Rectal smooth muscle tissue (tissue), 1 donor: ENCODE measurements at regions not wholly inside any gene's neighbourhood (a gene's known extent, or its start where the extent isn't known, plus 50 kb on each side); places are given as distances from the start of the nearest gene placed in this dataset.

Experiments used
- H3K27ac ChIP-seq: one replicate; pipeline ENCODE4 v1.7.0; 2013; ENCODE audit warnings: low read depth, low read length, inconsistent platforms
- H3K27me3 ChIP-seq: one replicate; pipeline ENCODE4 v1.7.0; 2013; ENCODE audit warnings: low read length; ENCODE audit not compliant: control insufficient read depth, insufficient read depth
- H3K36me3 ChIP-seq: one replicate; pipeline ENCODE4 v1.7.0; 2013; ENCODE audit warnings: low read length; ENCODE audit not compliant: control insufficient read depth, insufficient read depth
- H3K4me1 ChIP-seq: one replicate; pipeline ENCODE4 v1.7.0; 2013; ENCODE audit warnings: low read length; ENCODE audit not compliant: control insufficient read depth, insufficient read depth
- H3K4me3 ChIP-seq: one replicate; pipeline ENCODE4 v1.7.0; 2013; ENCODE audit warnings: low read length
- H3K9ac ChIP-seq: one replicate; pipeline ENCODE4 v1.7.0; 2013; ENCODE audit warnings: low read length

DNA sequence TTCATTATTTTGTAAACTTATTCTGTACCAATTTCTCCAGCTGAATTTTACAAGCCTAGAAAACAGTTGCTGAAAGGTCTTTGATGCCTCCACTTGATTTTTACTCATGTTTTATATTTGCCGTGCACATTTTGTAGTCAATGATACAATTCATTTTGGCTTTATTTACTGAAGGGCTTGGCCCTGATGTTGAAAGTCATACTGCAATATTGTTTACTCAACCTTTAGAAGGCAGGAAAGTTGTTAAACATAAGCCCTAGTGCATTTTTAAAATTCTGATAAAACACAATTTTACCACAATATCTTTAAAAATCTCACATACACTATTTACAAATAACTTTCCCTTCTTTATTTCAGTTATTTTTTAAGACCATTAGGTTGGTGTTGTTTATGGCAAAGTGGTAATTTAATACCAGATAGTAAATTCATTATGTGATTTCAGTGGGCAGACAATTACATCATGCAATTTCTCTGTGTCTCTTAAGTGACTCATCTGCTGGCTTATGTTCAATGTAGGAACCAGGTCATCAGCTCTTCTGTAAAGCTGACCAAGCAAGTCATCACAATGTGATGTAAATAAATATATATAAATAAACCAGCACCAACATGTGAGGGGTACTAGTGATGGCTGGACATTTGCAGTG lies 121.1 kb upstream of the SLC35B3 start:
- Histone ChIP-seq H3K27me3 (no peaks in the 10 kb centered on the region), H3K4me3 (no peak overlapping the region), H3K4me1 (no peaks in the 10 kb centered on the region), H3K27ac (no peak overlapping the region), H3K36me3 (no peaks in the 10 kb centered on the region), H3K9ac (no peak overlapping the region)

DNA sequence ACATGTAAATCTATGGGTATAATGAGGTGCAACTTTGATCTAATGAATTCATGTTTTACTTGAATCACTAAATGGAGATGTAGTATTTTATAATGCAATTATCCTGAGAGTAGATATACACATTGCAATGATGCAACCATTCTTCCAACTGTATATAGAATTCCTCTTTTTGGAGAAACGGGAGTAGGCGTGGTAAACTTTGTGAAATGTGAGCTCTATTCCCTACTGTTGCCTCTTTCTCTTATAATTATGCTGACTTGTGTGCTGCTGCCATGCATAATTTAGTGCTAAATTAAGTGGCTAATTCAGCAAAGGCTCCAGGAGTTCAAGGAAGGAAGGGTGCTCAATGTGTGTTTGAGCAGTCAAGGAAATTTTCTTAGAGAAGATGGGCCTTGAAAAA lies 116.6 kb upstream of the SLC35B3 start:
- H3K9ac ChIP-seq: no peak overlapping the region
- H3K27me3 ChIP-seq: no peaks in the 10 kb centered on the region
- no peaks in the 10 kb centered on the region for H3K4me1 ChIP-seq
- no peak overlapping the region for H3K27ac ChIP-seq
- no peak overlapping the region for H3K4me3 ChIP-seq
- H3K36me3 ChIP-seq: no peaks in the 10 kb centered on the region

DNA sequence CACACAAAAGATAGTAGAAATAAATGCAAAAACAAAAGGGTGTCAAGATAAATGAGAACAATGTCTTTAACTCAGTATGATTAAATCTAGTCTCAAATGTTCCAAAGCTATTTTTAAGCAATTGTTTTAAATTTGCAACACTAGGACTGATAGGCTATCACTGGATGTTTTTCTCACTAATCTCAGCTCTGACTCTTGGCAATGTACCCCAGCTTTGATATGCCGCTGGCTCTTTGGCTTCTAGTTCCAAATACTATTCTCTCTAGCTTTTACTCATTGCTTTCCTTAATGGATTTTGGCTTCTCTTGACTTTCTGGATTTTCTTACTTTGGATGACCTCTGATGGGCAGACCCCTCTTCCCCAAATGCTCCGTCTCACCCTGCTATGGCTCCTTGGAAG lies 116.0 kb upstream of the SLC35B3 start:
- no peak overlapping the region for H3K9ac ChIP-seq
- no peaks in the 10 kb centered on the region for H3K4me1 ChIP-seq
- no peaks in the 10 kb centered on the region for H3K27me3 ChIP-seq
- no peak overlapping the region for H3K4me3 ChIP-seq
- no peak overlapping the region for H3K27ac ChIP-seq
- no peaks in the 10 kb centered on the region for H3K36me3 ChIP-seq

DNA sequence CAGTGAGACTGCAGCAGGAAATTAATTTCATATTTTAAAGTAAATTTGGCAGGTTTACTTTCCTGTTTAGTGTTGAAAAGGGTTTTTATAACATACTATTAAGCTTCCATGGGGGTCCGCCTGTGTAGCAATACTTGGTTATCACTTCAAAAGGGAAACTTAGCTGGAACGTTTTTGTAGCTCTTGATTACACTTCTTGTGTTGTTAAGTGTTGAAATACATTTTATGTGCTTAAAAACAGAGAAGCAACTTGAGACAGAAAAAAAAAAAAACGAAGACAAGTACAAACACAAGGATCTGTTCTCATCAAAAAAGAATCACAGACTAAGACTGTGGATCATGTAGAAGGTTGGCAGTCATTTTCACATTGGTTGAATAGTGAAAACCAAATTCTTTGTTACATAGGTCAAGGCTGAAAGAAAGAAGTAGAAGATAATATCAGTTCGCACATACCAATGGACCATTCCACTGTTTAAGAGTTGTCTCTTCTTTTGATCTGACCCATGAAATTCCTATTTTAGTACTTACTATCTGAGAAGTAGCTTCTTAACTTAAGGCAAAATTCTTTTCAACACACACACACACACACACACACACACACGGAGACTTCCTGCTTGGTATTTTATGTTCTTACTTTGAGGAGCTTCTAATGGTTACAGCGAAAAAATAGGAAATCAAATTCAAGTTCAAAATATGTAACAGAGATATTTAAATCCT lies 113.9 kb upstream of the SLC35B3 start:
- no peak overlapping the region for H3K27ac ChIP-seq
- no peaks in the 10 kb centered on the region for H3K4me1 ChIP-seq
- H3K36me3 ChIP-seq: no peaks in the 10 kb centered on the region
- H3K27me3 ChIP-seq: no peaks in the 10 kb centered on the region
- no peak overlapping the region for H3K9ac ChIP-seq
- H3K4me3 ChIP-seq: no peak overlapping the region

DNA sequence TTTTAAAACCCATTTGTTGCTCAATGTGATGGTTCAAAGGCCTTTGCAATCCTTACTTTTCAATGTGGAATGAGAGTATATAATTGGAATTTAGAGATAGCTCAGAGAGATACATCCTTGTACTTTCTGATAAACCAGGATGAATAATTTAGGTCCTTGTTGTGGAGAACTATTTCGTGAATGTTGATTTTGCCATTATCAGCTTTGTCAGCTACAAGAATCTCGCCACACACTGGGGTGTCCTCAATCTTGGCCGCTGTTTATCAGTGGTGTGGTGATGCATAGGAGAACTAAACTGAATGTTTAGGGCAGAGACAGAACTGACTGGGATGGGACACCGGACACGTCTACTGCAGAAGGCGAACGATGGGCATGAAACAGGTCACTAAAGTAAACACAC lies 111.2 kb upstream of the SLC35B3 start:
- Histone ChIP-seq H3K4me3 (no peak overlapping the region), H3K27me3 (no peaks in the 10 kb centered on the region), H3K27ac (no peak overlapping the region), H3K9ac (no peak overlapping the region), H3K4me1 (no peaks in the 10 kb centered on the region), H3K36me3 (no peaks in the 10 kb centered on the region)

GRCh38 chr6:8545336-8545735 lies 110.0 kb upstream of the SLC35B3 start:
- no peaks in the 10 kb centered on the region for H3K36me3 ChIP-seq
- H3K9ac ChIP-seq: no peak overlapping the region
- H3K27ac ChIP-seq: no peak overlapping the region
- H3K27me3 ChIP-seq: no peaks in the 10 kb centered on the region
- H3K4me1 ChIP-seq: no peaks in the 10 kb centered on the region
- H3K4me3 ChIP-seq: no peak overlapping the region

GRCh38 chr6:8543714-8544113 lies 108.4 kb upstream of the SLC35B3 start:
- Histone ChIP-seq H3K9ac (no peak overlapping the region), H3K27me3 (no peaks in the 10 kb centered on the region), H3K4me1 (no peaks in the 10 kb centered on the region), H3K4me3 (no peak overlapping the region), H3K36me3 (no peaks in the 10 kb centered on the region), H3K27ac (no peak overlapping the region)

DNA sequence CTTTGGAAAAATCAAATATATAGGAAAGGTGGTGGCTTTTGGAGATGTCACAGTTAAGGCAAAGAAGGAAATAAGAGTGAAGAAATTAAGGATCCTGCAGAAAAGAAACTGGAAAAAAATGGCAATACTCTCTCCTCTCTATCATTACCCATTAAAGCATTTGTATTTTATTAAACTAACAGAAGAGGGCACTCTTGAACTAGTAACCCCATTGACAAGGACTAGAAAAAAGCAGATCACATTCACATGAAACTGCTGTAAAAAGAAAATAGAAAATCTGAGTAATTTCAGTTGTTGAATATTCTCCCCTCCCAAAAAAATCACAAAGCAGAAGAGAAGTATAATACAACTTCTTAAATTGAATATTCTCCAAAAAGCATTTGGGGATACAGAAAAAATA lies 104.1 kb upstream of the SLC35B3 start:
- Histone ChIP-seq H3K27ac (no peak overlapping the region), H3K9ac (no peak overlapping the region), H3K4me1 (no peaks in the 10 kb centered on the region), H3K27me3 (no peaks in the 10 kb centered on the region), H3K4me3 (no peak overlapping the region), H3K36me3 (no peaks in the 10 kb centered on the region)

DNA sequence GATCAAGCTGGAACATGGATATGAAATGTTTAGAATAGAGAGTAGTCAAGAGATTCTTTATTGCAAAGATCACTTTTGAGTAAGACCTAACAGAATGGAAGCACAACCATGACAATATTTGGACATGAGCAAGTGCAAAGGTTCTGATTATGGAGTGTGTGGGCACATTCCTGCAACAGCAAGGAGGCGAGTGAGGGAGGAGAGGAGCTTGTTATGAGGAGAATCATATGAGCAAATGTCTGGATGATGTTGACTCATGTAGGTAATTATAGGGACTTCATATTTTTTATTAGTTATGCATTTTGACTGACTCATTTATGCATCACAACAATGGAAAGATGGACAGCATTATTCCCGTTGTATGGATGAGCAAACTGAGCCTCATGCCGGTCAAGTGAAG lies 100.8 kb upstream of the SLC35B3 start:
- no peak overlapping the region for H3K9ac ChIP-seq
- H3K4me3 ChIP-seq: no peak overlapping the region
- no peaks in the 10 kb centered on the region for H3K27me3 ChIP-seq
- no peak overlapping the region for H3K27ac ChIP-seq
- no peaks in the 10 kb centered on the region for H3K36me3 ChIP-seq
- no peaks in the 10 kb centered on the region for H3K4me1 ChIP-seq

GRCh38 chr6:8535519-8535918 lies 100.2 kb upstream of the SLC35B3 start:
- Histone ChIP-seq H3K36me3 (no peaks in the 10 kb centered on the region), H3K27me3 (no peaks in the 10 kb centered on the region), H3K4me3 (no peak overlapping the region), H3K27ac (no peak overlapping the region), H3K9ac (no peak overlapping the region), H3K4me1 (no peaks in the 10 kb centered on the region)

- H3K36me3 ChIP-seq: no peaks in the 10 kb centered on the region
- no peaks in the 10 kb centered on the region for H3K4me1 ChIP-seq
- H3K27me3 ChIP-seq: no peaks in the 10 kb centered on the region
- no peak overlapping the region for H3K4me3 ChIP-seq
- H3K27ac ChIP-seq: no peak overlapping the region
- H3K9ac ChIP-seq: no peak overlapping the region
These were observed 95.6 kb upstream of the SLC35B3 start for GRCh38 chr6:8530785-8531435.

DNA sequence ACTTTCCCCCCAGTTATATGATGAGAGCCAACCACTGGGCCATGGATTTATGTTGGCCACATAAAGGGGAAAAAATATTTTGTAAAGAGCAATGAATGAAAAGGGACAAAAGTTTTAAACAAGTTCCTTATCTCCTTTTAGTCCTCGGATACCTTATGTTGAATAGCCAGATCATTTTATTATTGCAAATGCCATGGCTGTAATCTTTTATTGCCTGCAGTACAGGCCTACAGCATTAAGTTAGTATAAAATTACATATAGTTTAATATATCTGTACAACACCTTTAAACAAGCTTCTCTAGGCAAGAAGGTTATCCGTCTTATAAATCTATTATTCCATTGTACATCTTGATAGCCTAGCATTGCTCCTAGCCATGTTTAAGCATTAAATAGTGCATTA lies 93.9 kb upstream of the SLC35B3 start:
- no peak overlapping the region for H3K9ac ChIP-seq
- no peak overlapping the region for H3K27ac ChIP-seq
- no peaks in the 10 kb centered on the region for H3K4me1 ChIP-seq
- H3K27me3 ChIP-seq: no peaks in the 10 kb centered on the region
- no peaks in the 10 kb centered on the region for H3K36me3 ChIP-seq
- no peak overlapping the region for H3K4me3 ChIP-seq

- Histone ChIP-seq H3K27me3 (no peaks in the 10 kb centered on the region), H3K4me1 (no peaks in the 10 kb centered on the region), H3K4me3 (no peak overlapping the region), H3K27ac (no peak overlapping the region), H3K36me3 (no peaks in the 10 kb centered on the region), H3K9ac (no peak overlapping the region)
These were observed 92.5 kb upstream of the SLC35B3 start for GRCh38 chr6:8527818-8528217.
